Ovary (tissue), 7 donors: ENCODE measurements at regions not wholly inside any gene's neighbourhood (a gene's known extent, or its start where the extent isn't known, plus 50 kb on each side); places are given as distances from the start of the nearest gene placed in this dataset.

Source experiments
- DNase-seq, 5 donors: peaks; one replicate each; pipeline ENCODE4 v3.0.0-alpha.2; 2019 to 2020
- H3K27ac ChIP-seq, 2 donors: fragments of 200-600 bp; one replicate each; pipeline versions ENCODE4 v1.5.1 to v1.8.0; 2019 to 2022
- H3K27me3 ChIP-seq: fragments of 200-600 bp; one replicate; pipeline ENCODE4 v1.8.0; 2022
- H3K36me3 ChIP-seq: fragments of 200-600 bp; sonication (generic); one replicate; pipeline ENCODE4 v1.5.1; 2019
- H3K4me1 ChIP-seq: one replicate; pipeline ENCODE4 v1.8.1; 2013; ENCODE audit warnings: mild to moderate bottlenecking, moderate library complexity; ENCODE audit not compliant: insufficient read depth
- H3K4me3 ChIP-seq: fragments of 200-600 bp; sonication (generic); one replicate; pipeline ENCODE4 v1.5.1; 2017
- H3K9me3 ChIP-seq, 2 donors: fragments of 200-600 bp in 1 of 2; sonication (generic) in 1 of 2; one replicate each; pipeline versions ENCODE4 v1.5.1 to v1.8.1; 2013 to 2019; ENCODE audit warnings: mild to moderate bottlenecking in 1 of 2, moderate library complexity in 1 of 2
- EP300 ChIP-seq: sonication (generic); formaldehyde crosslinking; IDR thresholded peaks from one replicate; pipeline ENCODE4 v1.6.1; 2017; ENCODE audit warnings: antibody characterized with exemption
- POLR2A ChIP-seq: fragments of 450-650 bp; IDR thresholded peaks from one replicate; pipeline ENCODE4 v1.6.1; 2017; ENCODE audit warnings: antibody characterized with exemption, mild to moderate bottlenecking, moderate library complexity
- WGBS, 3 donors: extraction: QIAGEN DNeasy Blood & Tissue Kit in 1 of 3; methylation state at CpG; one replicate each; pipeline versions ENCODE4 v1.1.5 to v1.1.7; 2013 to 2017; 5-methylcytosine and 5-hydroxymethylcytosine counted together
- intact Hi-C, 4 donors: fragments of 100-400 bp; cut with DNase I; formaldehyde crosslinking; loops; one replicate each; pipeline versions ENCODE4 v1.11.0 to v1.15.1; 2022 to 2023
- TF ChIP-seq, protein P1 (sequence below), 3 donors: fragments of 450-650 bp in 2 of 3; fragments of 200-600 bp in 1 of 3; IDR thresholded peaks; one replicate each; pipeline versions ENCODE4 v1.5.1 to v1.8.0; 2016 to 2022; ENCODE audit warnings: antibody characterized with exemption in 3 of 3, mild to moderate bottlenecking in 1 of 3
- donor health status: DM: no; HTN: no; CAD: no; lungs with moderate emphysema.
- donor health status: DM: no; HTN: no; CAD: no.
- donor health status: Bipolar disorder and iron deficiency.
- donor health status: DM: no; HTN: no; CAD: no.
- donor health status: DM: yes; HTN: yes; CAD: no.

DNA sequence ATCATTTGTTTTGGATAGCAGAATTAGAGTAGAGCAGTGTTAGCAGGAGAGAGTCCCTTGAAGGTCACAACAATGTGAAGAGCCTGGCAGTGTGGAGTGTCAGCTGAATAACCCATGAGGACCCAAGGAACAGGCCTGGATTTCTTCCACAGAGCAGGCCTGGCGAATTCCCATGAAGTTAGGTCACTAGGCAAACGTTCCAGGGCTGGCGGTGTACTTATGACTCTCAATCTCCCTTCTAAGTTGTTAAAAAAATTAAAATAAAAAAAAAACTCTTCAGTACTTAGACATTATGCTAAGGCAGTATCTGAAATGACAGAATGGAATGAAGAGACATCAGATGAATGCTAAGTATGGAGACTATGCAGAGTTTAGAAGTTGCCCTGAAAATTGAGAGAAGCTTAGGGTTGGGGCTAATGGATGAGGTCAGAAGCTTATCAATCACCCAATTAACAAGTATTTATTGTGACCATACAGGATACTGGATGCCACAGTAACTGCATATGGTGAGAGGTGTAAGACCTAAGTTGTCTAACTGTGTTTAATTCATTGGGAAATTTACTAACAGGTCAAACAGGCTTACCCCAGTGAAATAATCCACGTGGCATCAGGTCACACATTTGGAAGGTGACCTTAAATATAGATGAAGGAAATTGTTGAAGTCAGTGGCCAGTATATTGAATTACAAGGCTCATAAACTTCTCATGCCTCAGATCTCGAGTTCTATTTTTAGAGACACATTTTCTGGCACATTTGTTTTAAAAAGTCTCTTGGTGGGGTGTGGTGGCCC lies 126.2 kb upstream of the NRP1 start:
- Histone ChIP-seq H3K36me3 (no peaks in the 10 kb centered on the region), H3K27me3 (no peaks in the 10 kb centered on the region), H3K4me1 (no peaks in the 10 kb centered on the region), H3K9me3 (no peaks in the 10 kb centered on the region), H3K27ac (no peak overlapping the region), H3K4me3 (no peak overlapping the region)
- DNase-seq = peak in 3 of 5 donors; percentile 24 to 56 (median 29)
- TF ChIP-seq POLR2A (no peak), EP300 (no peak)
- TF ChIP-seq, protein P1, sequence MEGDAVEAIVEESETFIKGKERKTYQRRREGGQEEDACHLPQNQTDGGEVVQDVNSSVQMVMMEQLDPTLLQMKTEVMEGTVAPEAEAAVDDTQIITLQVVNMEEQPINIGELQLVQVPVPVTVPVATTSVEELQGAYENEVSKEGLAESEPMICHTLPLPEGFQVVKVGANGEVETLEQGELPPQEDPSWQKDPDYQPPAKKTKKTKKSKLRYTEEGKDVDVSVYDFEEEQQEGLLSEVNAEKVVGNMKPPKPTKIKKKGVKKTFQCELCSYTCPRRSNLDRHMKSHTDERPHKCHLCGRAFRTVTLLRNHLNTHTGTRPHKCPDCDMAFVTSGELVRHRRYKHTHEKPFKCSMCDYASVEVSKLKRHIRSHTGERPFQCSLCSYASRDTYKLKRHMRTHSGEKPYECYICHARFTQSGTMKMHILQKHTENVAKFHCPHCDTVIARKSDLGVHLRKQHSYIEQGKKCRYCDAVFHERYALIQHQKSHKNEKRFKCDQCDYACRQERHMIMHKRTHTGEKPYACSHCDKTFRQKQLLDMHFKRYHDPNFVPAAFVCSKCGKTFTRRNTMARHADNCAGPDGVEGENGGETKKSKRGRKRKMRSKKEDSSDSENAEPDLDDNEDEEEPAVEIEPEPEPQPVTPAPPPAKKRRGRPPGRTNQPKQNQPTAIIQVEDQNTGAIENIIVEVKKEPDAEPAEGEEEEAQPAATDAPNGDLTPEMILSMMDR (IDR thresholded peaks at IDR 0.05) = no peak
- intact Hi-C loops = no loop called here
- 59 to 65% (median 64%) methylated on average over 5 of the region's 5 CpGs for WGBS, 3 donors

DNA sequence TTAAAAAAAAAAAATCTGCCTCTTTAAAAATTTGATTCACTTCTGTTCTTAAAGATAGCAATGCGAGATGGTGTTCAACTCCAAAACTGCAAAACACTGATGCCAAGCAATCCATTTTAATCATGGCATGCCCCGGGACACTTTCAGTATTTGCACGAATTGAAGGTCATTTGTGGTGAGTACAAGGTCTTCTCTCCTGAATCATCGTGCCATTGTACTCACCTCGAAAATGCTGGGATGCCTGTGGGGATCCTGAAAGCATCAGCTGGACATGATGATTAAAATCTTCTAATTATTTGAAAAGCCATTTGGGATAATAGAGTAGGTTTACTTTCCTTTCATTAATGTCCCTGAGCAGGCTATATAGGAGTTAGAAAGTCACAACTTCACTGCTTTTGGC lies 125.1 kb upstream of the NRP1 start:
- intact Hi-C loops = no loop called here
- 51 to 59% (median 52%) methylated on average over 5 of the region's 5 CpGs for WGBS, 3 donors
- Histone ChIP-seq H3K27ac (no peak overlapping the region), H3K27me3 (no peaks in the 10 kb centered on the region), H3K9me3 (no peaks in the 10 kb centered on the region), H3K4me3 (no peak overlapping the region), H3K36me3 (no peaks in the 10 kb centered on the region), H3K4me1 (no peaks in the 10 kb centered on the region)
- TF ChIP-seq, protein P1 (IDR thresholded peaks at IDR 0.05) = no peak
- TF ChIP-seq EP300 = no peak
- TF ChIP-seq POLR2A = no peak
- no peak for DNase-seq

DNA sequence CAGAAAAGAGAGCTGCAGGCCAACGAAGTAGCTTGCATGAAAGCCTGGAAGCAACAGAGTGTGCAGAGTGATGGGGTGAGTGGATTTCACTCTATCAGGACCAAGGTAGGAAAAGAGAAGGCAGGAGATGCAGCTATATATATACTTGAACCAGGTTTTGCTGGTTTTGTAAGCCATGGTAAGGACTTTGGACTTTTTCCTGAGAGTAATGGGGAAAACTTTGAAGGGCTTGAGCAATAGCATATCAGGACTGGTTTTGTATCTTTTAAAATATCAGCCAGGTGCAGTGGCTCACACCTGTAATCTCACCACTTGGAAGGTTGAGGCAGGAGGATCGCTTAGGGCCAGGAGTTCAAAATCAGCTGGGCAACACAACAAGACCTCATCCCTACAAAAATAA lies 120.6 kb upstream of the NRP1 start:
- no peaks in the 10 kb centered on the region for H3K27me3 ChIP-seq
- no peaks in the 10 kb centered on the region for H3K4me1 ChIP-seq
- H3K27ac ChIP-seq = no peak overlapping the region
- no peak for DNase-seq
- 83 to 90% (median 87%) methylated on average over 2 of the region's 2 CpGs for WGBS, 3 donors
- intact Hi-C loops = no loop called here
- TF ChIP-seq POLR2A (no peak), EP300 (no peak)
- TF ChIP-seq, protein P1 (IDR thresholded peaks at IDR 0.05) = no peak
- no peak overlapping the region for H3K4me3 ChIP-seq
- H3K9me3 ChIP-seq = no peaks in the 10 kb centered on the region
- H3K36me3 ChIP-seq = no peaks in the 10 kb centered on the region

DNA sequence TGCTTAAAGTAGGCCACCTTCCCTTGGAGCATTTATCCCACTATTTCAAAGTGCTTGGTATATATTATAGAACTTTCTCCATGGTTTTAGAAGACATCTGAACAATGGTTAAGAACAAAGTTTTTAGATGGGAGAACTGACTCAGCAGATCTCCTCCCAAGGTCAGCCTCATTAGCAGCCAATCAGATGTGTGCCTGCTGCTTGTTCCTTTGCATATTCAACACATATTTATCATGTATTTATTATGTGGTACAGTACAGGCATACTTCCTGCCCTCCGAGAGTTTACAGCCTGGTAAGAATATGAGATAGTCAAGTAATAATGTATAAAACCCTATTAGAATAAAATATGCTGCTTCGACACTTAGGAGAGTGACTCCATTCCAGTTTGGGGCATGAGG lies 120.1 kb upstream of the NRP1 start:
- Histone ChIP-seq H3K27ac (no peak overlapping the region), H3K4me1 (no peaks in the 10 kb centered on the region), H3K4me3 (no peak overlapping the region), H3K9me3 (no peaks in the 10 kb centered on the region), H3K36me3 (no peaks in the 10 kb centered on the region), H3K27me3 (no peaks in the 10 kb centered on the region)
- DNase-seq = no peak
- 91 to 94% (median 91%) methylated on average over 2 of the region's 2 CpGs for WGBS, 3 donors
- TF ChIP-seq, protein P1 (IDR thresholded peaks at IDR 0.05) = no peak
- TF ChIP-seq EP300 (no peak), POLR2A (no peak)
- intact Hi-C loops = no loop called here
